Esophagus squamous epithelium (tissue), 5 donors: ENCODE measurements at regions not wholly inside any gene's neighbourhood (a gene's known extent, or its start where the extent isn't known, plus 50 kb on each side); places are given as distances from the start of the nearest gene placed in this dataset.

Experiments used
- DNase-seq: peaks from one replicate; lab custom pipeline; 2025; lab: John Stamatoyannopoulos, UW
- H3K27ac ChIP-seq, 4 donors: fragments of 200-600 bp; sonication (generic); one replicate each; pipeline ENCODE4 v1.5.1; 2016 to 2019; ENCODE audit warnings: mild to moderate bottlenecking in 1 of 4
- H3K27me3 ChIP-seq, 4 donors: fragments of 200-600 bp; sonication (generic); 1 replicate in 3 of 4; 2 replicates in 1 of 4; pipeline versions ENCODE4 v1.5.1 to v1.6.0; 2017 to 2021; ENCODE audit warnings: antibody characterized with exemption in 1 of 4
- H3K36me3 ChIP-seq, 3 donors: fragments of 200-600 bp; sonication (generic); one replicate each; pipeline ENCODE4 v1.5.1; 2016 to 2019
- H3K4me1 ChIP-seq, 3 donors: fragments of 200-600 bp; sonication (generic); one replicate each; pipeline ENCODE4 v1.5.1; 2017 to 2019
- H3K4me3 ChIP-seq, 4 donors: fragments of 200-600 bp; sonication (generic); 1 replicate in 3 of 4; 2 replicates in 1 of 4; pipeline ENCODE4 v1.5.1; 2016 to 2019; ENCODE audit warnings: mild to moderate bottlenecking in 2 of 4, moderate library complexity in 1 of 4
- H3K9me3 ChIP-seq, 3 donors: fragments of 200-600 bp; sonication (generic); one replicate each; pipeline ENCODE4 v1.5.1; 2016 to 2019
- POLR2A ChIP-seq, 4 donors: fragments of 450-650 bp; IDR thresholded peaks; one replicate each; pipeline ENCODE4 v1.6.1; 2017; ENCODE audit warnings: antibody characterized with exemption in 4 of 4, mild to moderate bottlenecking in 4 of 4, moderate library complexity in 3 of 4
- WGBS, 2 donors: methylation state at CpG; one replicate each; pipeline ENCODE4 v1.1.5; 2018; 5-methylcytosine and 5-hydroxymethylcytosine counted together
- intact Hi-C: fragments of 100-400 bp; cut with DNase I; formaldehyde crosslinking; loops from one replicate; pipeline ENCODE4 v1.15.0; 2022
- TF ChIP-seq, protein P1 (sequence below), 6 experiments: fragments of 450-650 bp in 4 of 6; fragments of 200-600 bp in 2 of 6; sonication (generic) in 2 of 6; IDR thresholded peaks; one replicate each; pipeline ENCODE4 v1.5.1; 2016 to 2019; ENCODE audit warnings: antibody characterized with exemption in 6 of 6, mild to moderate bottlenecking in 4 of 6, moderate library complexity in 4 of 6
- donor health status: DM: yes; HTN: yes; CAD: no.

- no peak overlapping the region for H3K27ac ChIP-seq
- H3K9me3 ChIP-seq, result no peaks in the 10 kb centered on the region
- TF ChIP-seq, protein P1, sequence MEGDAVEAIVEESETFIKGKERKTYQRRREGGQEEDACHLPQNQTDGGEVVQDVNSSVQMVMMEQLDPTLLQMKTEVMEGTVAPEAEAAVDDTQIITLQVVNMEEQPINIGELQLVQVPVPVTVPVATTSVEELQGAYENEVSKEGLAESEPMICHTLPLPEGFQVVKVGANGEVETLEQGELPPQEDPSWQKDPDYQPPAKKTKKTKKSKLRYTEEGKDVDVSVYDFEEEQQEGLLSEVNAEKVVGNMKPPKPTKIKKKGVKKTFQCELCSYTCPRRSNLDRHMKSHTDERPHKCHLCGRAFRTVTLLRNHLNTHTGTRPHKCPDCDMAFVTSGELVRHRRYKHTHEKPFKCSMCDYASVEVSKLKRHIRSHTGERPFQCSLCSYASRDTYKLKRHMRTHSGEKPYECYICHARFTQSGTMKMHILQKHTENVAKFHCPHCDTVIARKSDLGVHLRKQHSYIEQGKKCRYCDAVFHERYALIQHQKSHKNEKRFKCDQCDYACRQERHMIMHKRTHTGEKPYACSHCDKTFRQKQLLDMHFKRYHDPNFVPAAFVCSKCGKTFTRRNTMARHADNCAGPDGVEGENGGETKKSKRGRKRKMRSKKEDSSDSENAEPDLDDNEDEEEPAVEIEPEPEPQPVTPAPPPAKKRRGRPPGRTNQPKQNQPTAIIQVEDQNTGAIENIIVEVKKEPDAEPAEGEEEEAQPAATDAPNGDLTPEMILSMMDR (IDR thresholded peaks at IDR 0.05), result no peak
- no peak for TF ChIP-seq POLR2A (IDR thresholded peaks at IDR 0.05)
- no peak overlapping the region for H3K4me3 ChIP-seq
- no peak for DNase-seq
- H3K4me1 ChIP-seq, result peaks cover 0 to 16% (median 0%) of the 10 kb centered on the region in 3 donors
- WGBS, 2 donors, result 67 to 72% methylated on average over 3 of the region's 3 CpGs
- H3K36me3 ChIP-seq, result no peaks in the 10 kb centered on the region
- intact Hi-C loops, result loop anchor here (10.0 kb wide), 1 partner anchor 161 kb away; the partner anchor contains the start of gene FIBCD1
- H3K27me3 ChIP-seq, result no peaks in the 10 kb centered on the region
Observed at GRCh38 chr9:130774183-130774582, 60.9 kb upstream of the ABL1 start.

GRCh38 chr9:130775336-130775991 is 59.6 kb upstream of the ABL1 start:
- 89 to 91% methylated on average over 5 of the region's 5 CpGs for WGBS, 2 donors
- intact Hi-C loops, result loop anchor here (10.0 kb wide), 1 partner anchor 159 kb away; the partner anchor contains the start of gene FIBCD1

DNA sequence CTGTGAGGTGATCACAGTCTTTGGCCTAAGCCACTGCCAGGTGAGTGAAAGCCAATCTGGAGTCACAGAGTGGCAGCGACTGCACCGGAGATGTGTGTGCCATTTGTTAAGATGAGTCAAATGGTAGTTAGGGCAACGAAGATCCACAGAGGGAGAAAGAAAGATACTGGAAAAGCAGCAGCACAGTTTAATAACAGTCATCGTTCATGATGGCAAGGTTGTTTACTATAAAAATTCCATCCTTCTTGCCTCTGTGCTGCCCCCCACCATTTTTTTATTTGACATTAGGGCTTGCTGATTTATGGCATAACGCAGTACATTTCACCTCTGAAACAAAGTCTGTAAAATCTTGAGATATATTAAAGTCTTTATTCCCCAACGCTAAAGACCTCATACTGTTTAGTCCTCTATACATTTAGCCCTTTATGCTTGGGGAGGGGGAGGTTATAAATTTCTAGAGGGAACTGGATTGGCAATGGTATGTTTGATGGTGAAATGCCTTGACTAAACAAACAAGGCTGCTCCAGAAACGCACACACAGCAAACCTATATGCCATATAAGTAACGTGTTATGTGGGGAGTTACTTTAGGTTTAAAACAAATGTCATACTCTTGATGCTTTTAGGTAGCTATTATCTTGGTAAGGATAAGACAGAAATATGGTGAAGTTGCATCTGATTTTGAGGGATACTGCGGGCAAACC is 55.8 kb upstream of the ABL1 start:
- H3K4me1 ChIP-seq, result peaks cover 0 to 52% (median 18%) of the 10 kb centered on the region in 3 donors
- TF ChIP-seq POLR2A (IDR thresholded peaks at IDR 0.05), result no peak
- TF ChIP-seq, protein P1 (IDR thresholded peaks at IDR 0.05), result no peak
- intact Hi-C loops, result loop anchor here (10.0 kb wide), 1 partner anchor 155 kb away; the partner anchor contains the start of gene FIBCD1
- H3K27ac ChIP-seq, result peak overlapping the region; percentile 68 to 91 (median 87)
- WGBS, 2 donors, result 68 to 78% methylated on average over 9 of the region's 9 CpGs
- no peaks in the 10 kb centered on the region for H3K9me3 ChIP-seq
- DNase-seq, result no peak
- H3K36me3 ChIP-seq, result no peaks in the 10 kb centered on the region
- H3K4me3 ChIP-seq, result no peak overlapping the region
- H3K27me3 ChIP-seq, result no peaks in the 10 kb centered on the region

More at GRCh38 chr9:130775336-130775991, 59.6 kb upstream of the ABL1 start:
- DNase-seq, result no peak
- Histone ChIP-seq H3K4me1 (peaks cover 0 to 29% (median 7%) of the 10 kb centered on the region in 3 donors), H3K4me3 (no peak overlapping the region), H3K36me3 (no peaks in the 10 kb centered on the region), H3K27ac (no peak overlapping the region), H3K27me3 (no peaks in the 10 kb centered on the region), H3K9me3 (no peaks in the 10 kb centered on the region)
- TF ChIP-seq, protein P1 (IDR thresholded peaks at IDR 0.05), result no peak
- no peak for TF ChIP-seq POLR2A (IDR thresholded peaks at IDR 0.05)

DNA sequence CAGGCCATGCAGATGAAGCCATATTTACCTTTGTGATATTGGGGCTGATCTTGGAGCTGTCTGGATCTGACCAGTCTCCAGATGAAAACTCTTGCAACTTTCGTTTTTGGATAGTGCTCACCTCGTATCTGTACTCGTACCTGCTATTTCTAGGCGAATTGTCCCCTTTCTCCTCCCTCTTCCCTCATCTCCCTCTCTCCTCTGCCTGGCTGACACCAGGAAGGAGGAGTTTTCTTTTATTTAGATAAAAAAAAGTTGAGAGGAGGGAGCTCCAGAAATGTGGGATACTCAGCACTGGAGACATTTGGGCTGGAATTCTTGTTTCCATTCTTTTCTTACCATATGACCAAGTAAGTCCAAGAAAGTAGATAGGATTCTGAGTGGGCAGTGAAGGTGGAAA is 54.6 kb upstream of the ABL1 start:
- H3K36me3 ChIP-seq, result no peaks in the 10 kb centered on the region
- peak overlapping the region in 3 of 4 donors; percentile 16 to 54 (median 21) for H3K4me3 ChIP-seq
- no peak for DNase-seq
- H3K27me3 ChIP-seq, result no peaks in the 10 kb centered on the region
- no peaks in the 10 kb centered on the region for H3K9me3 ChIP-seq
- intact Hi-C loops, result no loop called here
- TF ChIP-seq POLR2A (IDR thresholded peaks at IDR 0.05), result no peak
- TF ChIP-seq, protein P1 (IDR thresholded peaks at IDR 0.05), result no peak
- H3K27ac ChIP-seq, result peak overlapping the region; percentile 68 to 91 (median 87)
- WGBS, 2 donors, result 68% methylated on average over 3 of the region's 4 CpGs; no CpG with 5 or more reads in 1 of the 2 donors
- H3K4me1 ChIP-seq, result peaks cover 0 to 52% (median 18%) of the 10 kb centered on the region in 3 donors
